Muscle of back (tissue), 3 donors: ENCODE measurements at regions not wholly inside any gene's neighbourhood (a gene's known extent, or its start where the extent isn't known, plus 50 kb on each side); places are given as distances from the start of the nearest gene placed in this dataset.
"Not testable (repeated sequence)": the region's sequence is repeated elsewhere in the genome, so short reads cannot be mapped to it uniquely, and the experiment has no call there.

Experiments used
- DNase-seq, 3 donors: peaks; one replicate each; pipeline versions ENCODE4 v3.0.0 to v3.0.0-alpha.2; 2013

DNA sequence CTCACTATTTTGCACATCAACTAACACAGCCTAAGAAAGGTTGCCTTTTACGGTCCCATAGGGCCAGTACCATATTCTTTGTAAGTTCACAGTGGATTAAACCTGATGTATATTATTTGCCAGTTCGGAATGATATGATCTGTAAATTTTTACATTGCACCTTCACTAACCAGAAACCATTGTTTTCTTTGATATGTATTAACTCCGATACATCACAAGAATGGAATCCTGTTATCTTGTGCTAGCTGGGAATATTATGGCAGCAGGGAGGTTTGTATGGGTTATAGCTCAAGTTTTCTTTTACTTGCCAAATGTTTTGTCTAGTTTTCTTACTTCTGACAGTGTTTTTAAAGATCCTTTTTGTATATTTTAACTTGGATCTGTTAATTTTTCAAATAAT, 51.4 kb upstream of the S1PR1 start:
- no peak for DNase-seq

DNA sequence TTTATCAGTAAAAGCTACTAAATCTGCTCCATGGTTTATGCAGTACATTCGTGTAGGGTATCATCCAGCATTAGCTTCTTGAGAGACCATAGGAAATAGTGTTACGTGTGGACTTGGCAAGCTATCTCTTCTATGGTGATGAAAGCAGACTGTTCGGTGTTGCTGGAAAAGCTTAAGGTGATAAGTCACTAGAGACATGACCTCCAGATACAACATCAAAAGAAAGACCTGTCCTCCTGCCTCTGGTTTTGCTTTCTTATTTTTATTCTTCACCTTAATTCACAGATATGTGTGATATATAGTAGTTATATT, 53.5 kb upstream of the S1PR1 start:
- DNase-seq: no peak

DNA sequence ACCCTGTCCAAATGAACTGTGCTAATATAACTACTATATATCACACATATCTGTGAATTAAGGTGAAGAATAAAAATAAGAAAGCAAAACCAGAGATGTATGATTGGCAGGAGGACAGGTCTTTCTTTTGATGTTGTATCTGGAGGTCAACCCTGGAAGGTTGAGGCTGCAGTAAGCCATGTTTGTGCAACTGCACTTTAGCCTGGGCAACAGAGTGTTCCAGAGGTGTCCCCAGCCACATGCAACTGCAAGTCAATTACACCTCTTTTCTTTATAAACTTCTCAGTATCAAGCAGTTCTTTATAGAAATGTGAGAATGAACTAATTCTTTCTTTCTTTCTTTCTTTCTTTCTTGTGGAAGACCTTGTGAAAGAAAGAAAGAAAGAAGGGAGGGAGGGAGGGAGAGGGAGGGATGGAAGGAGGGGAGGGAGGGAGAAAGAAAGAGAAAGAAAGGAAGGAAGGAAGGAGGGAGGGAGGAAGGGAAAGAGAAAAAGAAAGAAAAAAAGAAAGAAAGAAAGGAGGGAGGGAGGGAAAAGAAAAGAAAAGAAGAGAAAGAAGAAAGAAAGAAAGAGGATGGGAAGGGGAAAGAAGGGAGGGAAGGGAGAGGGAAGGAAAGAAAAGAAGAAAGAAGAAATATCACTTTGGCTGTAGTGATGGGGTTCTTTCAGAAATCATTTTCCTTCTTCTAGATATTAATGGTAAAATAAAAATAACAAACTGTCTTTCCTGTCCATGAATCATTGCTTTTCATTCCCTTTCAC, 54.0 kb upstream of the S1PR1 start:
- DNase-seq: no peak

DNA sequence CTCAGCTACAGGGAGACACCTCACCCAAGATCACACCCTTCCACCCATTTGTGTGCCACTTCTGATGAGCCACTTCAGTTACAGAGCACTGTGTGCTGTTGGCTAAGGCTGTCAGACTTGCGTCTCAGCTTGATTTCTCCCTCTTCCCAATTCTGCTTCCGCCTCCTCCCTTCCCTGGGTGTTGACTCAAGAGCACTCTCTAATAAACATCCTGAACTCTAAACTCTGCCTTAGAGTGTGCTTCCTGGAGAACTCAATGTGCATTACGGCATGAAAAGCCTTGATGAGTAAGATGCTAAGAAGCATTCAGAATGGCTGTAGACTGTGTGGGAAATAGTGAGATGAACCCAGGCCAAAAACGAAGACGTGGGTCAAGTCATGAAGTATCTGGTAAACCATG, 54.9 kb upstream of the S1PR1 start:
- DNase-seq: no peak

DNA sequence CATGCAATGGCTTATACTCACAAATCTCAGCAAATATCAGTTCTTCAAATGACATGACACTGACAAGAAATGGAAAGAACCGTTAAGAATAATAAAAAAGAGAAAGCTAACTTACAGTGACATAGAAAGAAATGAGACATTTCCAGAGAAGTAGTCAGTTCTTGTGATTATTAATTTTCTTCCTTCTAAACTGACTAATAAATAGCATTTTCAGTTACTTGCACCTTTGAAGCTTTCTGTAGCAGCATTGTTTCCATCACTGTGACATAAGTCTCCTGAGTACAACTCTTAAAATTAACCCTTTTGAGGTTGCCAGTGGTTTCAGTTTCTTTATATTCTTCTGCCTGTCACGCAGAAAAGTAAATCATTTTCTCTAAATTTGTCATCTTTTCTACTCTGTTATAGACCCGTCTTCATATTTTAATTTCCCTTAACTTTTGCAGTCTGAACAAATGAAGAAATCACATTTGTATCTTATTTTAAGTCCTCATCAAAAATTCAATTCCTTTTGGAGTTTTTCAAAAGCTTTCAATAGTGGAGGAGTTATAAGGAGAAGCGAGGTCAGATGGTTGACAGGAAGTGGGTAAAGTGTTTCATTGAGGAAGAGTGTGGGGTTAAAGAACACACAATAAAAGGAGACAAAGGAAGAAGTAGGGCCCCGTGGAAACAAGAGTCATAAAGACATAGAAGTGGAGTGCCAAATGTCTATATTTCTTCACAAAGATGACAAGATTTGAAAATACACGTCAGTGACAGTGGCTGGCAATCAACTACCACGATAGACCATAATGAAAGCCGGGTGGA, 57.9 kb upstream of the S1PR1 start:
- no peak for DNase-seq

DNA sequence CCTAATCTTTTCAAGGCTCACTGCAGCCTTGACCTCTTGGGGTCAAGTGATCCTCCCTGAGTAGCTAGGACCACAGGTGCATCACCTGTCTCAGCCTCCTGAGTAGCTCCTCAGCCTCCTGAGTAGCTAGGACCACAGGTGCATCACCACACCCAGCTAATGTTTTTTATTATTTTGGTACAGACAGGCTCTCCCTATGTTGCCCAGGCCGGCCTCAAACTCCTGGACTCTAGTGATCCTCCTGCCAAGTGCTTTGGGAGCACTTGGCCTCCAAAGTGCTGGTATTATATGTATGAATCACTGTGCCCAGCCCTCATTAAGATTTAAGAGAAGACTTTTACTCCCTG, 58.5 kb upstream of the S1PR1 start:
- no peak for DNase-seq

DNA sequence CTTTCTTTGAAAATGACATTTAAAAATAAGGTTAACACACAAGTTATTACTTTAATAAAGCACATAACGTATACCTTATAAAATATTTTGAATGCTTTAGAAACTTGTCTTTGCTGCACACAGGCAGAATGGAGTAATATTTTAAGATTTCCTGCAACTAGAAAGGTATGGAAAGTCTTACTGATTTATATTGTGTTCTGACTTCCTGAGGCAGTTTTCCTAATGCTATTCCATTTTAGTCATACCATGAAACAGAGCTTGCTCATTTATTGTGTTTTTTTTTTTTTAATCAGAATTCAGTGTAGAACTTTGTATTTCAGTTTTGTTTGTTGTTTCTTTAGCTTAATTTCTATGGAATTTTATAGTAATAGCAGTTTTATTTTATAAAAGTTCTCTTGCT, 60.9 kb upstream of the S1PR1 start:
- no peak for DNase-seq

DNA sequence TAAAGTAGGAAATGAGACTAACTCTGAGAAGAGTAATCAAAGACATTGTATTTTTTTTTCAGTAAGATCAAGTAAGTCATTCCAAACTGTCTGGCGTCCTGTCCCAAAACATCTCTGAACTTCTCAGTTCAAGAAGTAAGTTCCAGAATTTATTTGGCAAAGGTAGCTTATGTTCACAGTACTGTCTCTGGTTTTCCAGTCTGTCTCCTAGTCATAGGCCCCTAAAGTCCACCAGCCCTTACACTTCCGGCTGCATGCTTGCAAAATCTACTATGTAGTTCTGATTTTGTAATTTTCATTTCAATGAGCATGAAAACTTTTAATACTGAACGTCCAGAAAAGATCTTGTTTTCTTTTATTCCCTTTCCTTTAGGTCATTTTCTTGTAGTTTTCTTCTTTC, 61.4 kb upstream of the S1PR1 start:
- DNase-seq: no peak

DNA sequence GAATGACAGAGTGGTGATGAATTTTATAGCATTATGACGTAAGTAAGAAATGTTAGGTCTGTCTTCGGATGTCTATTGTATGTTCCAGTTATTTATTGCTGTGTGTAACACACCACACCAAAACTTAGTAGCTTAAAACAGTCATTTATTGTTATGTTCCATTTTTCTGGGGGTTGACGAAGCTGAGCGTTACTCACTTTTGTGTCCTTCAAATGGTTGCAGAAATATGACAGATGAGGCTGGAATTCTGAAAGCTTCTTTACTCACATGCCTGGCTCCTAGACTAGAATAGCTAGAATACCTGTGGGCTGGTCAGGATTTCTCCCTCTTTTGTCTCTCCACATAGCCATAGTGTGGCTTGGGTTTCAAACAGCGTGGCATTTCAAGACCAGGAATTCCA, 62.1 kb upstream of the S1PR1 start:
- peak in 1 of 3 donors; percentile 93 for DNase-seq

DNA sequence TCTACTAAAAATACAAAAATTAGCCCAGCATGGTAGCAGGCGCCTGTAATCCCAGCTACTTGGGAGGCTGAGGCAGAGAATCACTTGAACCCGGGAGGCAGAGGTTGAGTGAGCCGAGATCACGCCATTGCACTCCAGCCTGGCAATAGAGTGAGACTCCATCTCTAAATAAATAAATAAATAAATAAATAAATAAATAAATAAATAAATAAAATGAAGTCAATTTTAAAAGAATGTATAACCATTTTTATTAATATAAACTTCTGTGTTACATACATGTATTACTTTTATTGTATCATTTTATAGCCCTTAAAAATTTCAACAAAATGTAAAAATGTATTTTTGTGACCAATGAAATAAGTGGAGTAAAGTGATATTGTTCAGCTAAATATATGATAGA, 62.5 kb upstream of the S1PR1 start:
- not testable (repeated sequence) for DNase-seq

DNA sequence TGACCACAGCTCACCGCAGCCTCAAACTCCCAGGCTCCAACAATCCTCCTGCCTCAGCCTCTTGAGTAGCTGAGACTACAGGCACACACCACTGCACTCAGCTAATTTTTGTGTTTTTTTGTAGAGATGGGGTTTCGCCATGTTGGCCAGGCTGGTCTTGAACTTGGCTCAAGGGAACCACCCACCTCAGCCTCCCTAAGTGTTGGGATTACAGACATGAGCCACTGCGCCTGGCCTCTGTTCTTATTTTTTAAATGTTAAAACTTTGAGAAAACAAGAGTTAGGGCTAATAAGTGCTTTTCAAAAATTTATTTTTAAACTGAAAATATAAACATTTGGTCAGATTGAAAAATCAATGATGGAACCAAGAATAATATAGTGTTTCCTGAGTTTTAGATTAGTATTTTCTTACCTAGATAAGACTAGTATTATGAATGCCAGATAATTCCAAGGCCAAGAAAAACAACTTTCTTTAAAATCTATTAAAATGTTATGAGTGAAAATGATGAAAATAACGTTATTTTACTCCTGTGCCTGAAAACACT, 66.2 kb upstream of the S1PR1 start:
- no peak for DNase-seq

DNA sequence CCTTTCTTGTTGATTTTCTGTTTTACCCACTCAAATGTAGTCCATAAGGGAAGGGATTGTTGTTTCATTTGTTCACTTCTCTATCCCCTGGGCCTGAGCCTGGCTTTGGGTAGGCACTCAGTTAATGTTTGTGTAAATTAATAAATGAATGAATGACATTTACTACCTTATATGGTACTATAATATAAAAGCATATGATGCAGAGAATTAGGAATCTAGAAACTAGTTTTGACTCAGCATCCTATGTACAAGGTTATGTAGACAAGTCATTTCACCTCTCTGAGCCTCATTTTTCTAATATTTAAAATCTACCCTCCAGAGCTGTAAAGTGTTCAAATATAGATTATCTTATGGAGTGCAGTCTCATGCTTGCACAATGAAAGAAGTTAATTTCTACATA, 68.9 kb upstream of the S1PR1 start:
- no peak for DNase-seq

DNA sequence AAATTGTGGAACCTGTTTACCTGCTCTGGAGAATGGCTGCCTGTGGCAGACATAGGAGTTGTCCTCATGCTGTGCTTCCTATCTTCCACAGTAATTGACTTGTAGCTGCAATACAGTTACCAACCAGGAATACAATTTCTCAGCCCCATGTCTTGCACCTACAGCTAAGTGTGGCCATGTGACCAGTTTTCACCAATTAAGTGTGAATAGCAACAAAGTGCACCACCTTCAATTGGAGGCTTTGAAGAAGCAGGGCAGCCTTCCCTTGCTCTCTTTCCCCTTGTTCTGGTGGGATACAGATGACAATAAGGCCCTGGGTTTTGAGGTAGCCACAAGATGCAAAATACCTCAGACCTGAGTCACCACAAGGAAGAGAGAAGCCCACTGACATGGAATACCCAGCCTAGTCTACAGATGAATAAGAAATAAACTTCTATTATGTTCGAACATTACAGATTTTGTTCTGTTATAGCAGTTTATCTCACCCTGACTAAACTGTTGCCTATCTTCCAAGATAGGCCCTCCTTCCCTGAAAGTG, 70.2 kb upstream of the S1PR1 start:
- no peak for DNase-seq

DNA sequence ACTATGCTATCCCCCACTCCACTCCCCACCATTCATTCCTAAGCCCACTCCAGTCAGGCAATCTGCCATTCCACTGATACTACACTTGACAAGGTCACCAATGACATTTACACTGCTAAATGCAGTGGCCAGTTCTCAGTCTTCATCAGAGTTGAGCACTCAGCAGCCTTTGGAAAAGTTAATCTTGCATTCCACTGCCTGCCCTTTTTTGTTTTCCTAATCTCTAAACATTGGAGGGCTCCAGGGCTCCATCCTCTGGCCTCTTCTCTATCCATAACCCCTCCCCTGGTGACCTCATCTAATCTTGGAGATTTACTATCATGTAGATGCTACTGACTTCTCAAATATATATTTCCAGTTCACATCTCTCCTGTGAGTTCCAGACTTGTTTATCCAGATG, 70.9 kb upstream of the S1PR1 start:
- DNase-seq: no peak

DNA sequence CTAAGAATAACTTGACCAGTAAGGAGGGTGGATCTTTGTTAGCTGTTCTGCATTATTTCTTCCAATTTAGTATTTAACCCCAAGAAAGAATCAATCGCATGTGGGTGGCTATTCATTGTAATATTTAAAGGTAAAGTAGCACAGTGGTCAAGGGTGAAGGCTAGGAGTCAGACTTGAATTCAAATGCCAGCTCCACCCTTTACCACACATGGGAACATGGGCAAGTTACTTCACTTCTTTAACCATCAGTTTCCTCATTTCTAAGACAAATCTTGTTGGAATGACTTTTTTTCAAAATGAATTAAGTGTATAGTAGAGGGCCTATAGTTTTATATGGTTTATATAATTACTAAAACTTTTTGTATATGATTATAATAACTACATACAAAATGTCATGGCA, 71.3 kb upstream of the S1PR1 start:
- no peak for DNase-seq

DNA sequence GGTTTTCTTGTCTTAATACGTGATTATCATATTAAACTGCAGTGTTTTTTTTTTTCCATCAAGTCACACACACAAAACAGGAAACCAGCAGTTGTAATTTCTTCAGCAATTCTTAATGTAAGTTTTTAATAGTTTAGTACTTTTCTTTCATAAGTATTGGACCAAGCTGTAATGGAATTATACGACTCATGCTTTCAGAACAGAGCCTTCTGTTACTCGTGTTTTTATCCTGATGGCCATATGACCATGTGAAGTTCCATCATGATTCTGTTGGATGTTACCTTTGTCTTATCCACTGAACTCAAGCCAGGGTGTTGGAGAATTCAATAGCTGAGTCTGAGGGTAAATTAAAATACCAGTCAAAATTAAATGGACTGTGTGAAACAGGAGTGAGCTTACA, 72.0 kb upstream of the S1PR1 start:
- DNase-seq: no peak

DNA sequence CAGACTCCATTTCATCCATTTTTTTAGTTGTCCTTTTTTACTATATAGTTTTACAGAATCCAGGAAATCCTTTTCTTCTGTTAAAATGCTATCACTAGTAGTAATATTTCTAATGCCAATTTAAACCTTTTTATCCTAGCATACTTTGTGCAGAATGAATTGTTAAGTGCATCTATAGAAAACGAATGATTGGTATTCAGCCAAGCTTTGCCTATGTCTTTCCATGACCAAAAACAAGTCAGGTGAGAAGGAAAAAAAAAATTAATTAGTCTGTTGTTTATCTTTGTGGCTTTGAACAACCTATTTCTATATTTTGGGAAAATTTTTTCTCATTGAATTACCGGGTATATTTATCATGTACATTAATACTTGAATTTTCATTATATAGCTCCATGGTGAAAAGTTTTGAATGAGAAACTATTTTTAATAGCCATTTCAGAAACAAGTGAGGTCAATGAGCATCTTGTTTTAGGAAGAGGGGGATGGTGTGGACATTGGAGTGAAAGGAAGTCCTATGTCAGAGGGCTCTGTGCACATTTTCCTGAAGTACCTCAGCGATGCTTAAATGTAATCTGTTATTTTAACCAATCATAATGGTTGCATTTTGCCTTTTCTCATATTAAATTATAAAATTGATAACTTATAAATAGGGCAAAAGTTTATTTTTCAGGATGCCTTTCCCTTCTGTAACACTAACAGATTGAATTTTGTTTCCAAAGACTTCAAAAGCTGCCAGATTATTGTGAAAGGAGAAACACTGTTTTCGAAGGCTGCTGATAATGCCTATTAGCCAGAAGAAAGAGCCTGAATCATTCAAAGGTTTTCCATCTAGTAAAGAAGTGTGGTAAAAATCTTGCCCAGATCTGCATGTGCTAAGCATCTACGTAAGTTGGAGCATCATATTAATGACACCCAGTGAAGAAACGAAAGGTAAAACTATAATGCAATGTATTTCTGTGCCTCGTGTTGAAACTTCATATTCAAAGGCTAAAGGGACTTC, 73.8 kb upstream of the S1PR1 start:
- peak in 1 of 3 donors; percentile 21 for DNase-seq

DNA sequence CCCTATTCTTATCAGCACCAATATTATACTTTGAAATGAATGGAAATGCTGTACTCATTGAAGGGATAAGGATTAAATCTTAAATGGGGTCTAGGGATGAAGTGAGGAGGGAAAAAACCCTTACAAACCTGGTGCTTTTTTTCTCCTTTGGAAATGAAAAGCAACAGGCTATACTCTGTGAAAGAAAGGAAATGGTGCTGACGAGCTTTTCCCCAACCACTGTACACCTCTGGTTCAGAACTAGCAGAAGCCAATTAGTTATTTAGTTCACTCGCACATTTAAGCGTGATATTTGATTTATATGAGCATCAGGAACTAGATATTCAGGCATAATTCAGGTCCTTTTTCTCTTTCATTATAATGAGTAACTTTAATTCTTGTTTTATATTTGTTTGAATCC, 74.5 kb upstream of the S1PR1 start:
- no peak for DNase-seq

DNA sequence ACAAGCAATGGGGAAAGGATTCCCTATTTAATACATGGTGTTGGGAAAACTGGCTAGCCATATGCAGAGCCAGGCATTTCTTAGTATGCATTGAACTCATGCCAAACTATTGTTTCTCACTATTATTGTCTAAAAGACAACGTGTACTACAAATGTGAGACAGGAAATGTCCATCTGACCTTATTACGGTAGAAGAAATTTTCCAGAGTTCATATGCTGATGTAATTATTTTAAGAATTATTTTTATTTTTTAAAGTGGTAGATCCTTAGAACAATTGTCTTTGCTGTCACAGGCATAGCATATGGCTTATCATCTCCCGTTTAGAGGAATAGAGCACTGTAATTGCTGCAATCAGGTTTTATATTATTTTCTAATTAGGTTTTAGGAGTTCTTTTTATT, 75.2 kb upstream of the S1PR1 start:
- DNase-seq: no peak

DNA sequence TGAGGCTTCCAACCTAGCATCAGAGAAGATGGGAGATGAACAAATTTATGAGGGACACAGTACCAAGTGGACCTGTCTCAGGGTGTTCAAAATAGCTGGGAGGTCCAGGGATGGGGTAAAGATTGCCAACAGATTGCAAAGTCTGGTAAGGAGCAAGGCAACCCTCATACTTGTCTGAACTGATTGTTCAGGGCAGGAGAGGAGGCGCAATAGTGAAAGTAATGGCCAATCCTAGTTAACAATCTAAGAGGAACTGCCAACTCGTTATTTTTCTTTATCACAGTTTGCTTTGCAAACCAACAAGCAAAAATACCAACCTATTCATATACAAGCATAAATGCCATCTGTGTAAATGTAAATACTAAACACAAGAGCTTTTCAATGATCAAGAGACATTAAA, 78.4 kb upstream of the S1PR1 start:
- DNase-seq: no peak

DNA sequence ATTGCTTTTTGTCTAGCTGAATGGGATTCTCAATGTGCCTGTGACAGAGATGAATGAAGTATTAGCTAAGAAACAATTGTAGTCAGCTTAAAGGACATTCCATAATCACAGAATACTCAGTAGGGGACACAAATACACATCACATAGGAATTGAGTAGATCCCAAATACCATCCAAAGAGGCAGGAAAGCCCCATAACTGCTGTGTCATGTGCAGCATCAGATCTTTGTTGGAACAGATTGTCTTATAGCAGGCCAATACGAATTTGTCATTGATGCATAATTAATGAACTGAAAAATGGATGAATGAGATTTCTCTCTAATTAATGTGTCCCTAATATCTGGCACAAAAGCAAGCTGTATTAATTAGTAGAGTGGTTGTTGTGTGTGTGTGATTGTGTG, 82.3 kb upstream of the S1PR1 start:
- DNase-seq: no peak

DNA sequence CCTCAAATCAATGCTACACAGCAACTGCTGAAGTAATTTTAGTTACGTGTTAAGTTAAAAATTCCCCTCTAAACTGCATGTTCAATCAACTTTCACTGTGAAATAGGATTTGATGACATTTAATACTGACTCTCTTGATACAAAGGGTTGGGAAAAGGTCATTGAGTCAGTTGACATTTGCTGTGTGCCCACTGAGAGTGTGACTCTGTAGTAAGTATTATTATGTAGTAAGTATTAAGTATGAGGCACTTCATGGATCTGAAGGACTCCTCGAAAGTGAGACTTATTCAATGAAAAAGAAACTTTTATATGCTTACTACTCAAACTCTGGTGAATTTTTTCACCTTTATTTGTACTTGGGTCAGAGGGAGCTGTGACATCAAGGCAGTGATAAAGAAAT, 83.1 kb upstream of the S1PR1 start:
- no peak for DNase-seq
